Fibroblast of skin of right biceps (primary cell): ENCODE measurements at regions not wholly inside any gene's neighbourhood (a gene's known extent, or its start where the extent isn't known, plus 50 kb on each side); places are given as distances from the start of the nearest gene placed in this dataset.

Experiments
- DNase-seq: peaks from one replicate; pipeline ENCODE4 v3.0.0-alpha.2; 2013

- DNase-seq, result no peak
Observed at GRCh38 chr18:50492097-50492496, 67.8 kb upstream of the MAPK4 start.

GRCh38 chr18:50494569-50494968 lies 65.3 kb upstream of the MAPK4 start:
- DNase-seq, result no peak

- DNase-seq, result no peak
Observed at GRCh38 chr18:50506362-50506761, 53.5 kb upstream of the MAPK4 start.

- peak; percentile 24 for DNase-seq
Observed at GRCh38 chr18:50507120-50507590, 52.7 kb upstream of the MAPK4 start.

- no peak for DNase-seq
Observed at GRCh38 chr18:50508228-50508627, 51.7 kb upstream of the MAPK4 start.

- DNase-seq, result no peak
Observed at GRCh38 chr18:50509012-50509411, 50.9 kb upstream of the MAPK4 start.
